ENCODE measurements at regions not wholly inside any gene's neighbourhood (a gene's known extent, or its start where the extent isn't known, plus 50 kb on each side); places are given as distances from the start of the nearest gene placed in this dataset.

- no peak for DNase-seq (ENCODE audit: low spot score)
Observed at GRCh38 chr20:58113716-58114115, 114.7 kb downstream of the ANKRD60 start.

More at GRCh38 chr20:58113716-58114115, 114.7 kb downstream of the ANKRD60 start:
- Histone ChIP-seq H3K27me3 (ENCODE audit: insufficient read depth) (no peaks in the 10 kb centered on the region), H3K4me3 (no peak overlapping the region), H2AFZ (peak overlapping the region; percentile 10; the same call in 1 of the 2 replicates), H3K4me1 (ENCODE audit: insufficient read depth) (no peaks in the 10 kb centered on the region), H4K20me1 (replicated peaks; ENCODE audit: insufficient read depth) (no peaks in the 10 kb centered on the region), H3K4me2 (no peak overlapping the region), H3K27ac (ENCODE audit: low read depth) (no peak overlapping the region), H3K9me2 (ENCODE audit: insufficient read depth) (no peaks in the 10 kb centered on the region), H3F3A (replicated peaks; ENCODE audit: low read depth) (no peaks in the 10 kb centered on the region), H3K79me2 (replicated peaks; ENCODE audit: insufficient read depth) (no peaks in the 10 kb centered on the region), H3K36me3 (ENCODE audit: insufficient read depth) (no peaks in the 10 kb centered on the region)
- Mint-ChIP-seq H3K36me3 (ENCODE audit: low read depth) (no peaks in the 10 kb centered on the region), H3K27ac (no peak overlapping the region), H3K4me3 (no peak overlapping the region), H3K9me3 (no peaks in the 10 kb centered on the region; the same call in 2 of the 3 replicates), H3K4me1 (no peaks in the 10 kb centered on the region), H3K27me3 (ENCODE audit: insufficient read depth, low read depth, poor library complexity) (peaks cover 2% of the 10 kb centered on the region)
- TF ChIP-seq NANOG (IDR thresholded peaks at IDR 0.05; ENCODE audit: borderline replicate concordance) (no peak), ZNF331 (CRISPR knock-in tag; IDR thresholded peaks at IDR 0.05; ENCODE audit: low read depth) (no peak), POLR2AphosphoS5 (IDR thresholded peaks at IDR 0.05; ENCODE audit: low read depth) (no peak), STAT1 (IDR thresholded peaks at IDR 0.05; ENCODE audit: unreplicated experiment) (no peak), ZNF114 (CRISPR knock-in tag; IDR thresholded peaks at IDR 0.05) (no peak), CREB1 (CRISPR knock-in tag; IDR thresholded peaks at IDR 0.05; ENCODE audit: low read depth) (no peak), REST (IDR thresholded peaks at IDR 0.05; ENCODE audit: unreplicated experiment) (no peak), JUNB (IDR thresholded peaks at IDR 0.05; ENCODE audit: unreplicated experiment) (no peak), EZH2 (IDR thresholded peaks at IDR 0.05; ENCODE audit: low read depth, unreplicated experiment) (no peak), CTCF (conservative IDR thresholded peaks at IDR 0.05; ENCODE audit: low read depth in 2 of 2) (no peak), ZNF462 (CRISPR knock-in tag; IDR thresholded peaks at IDR 0.05) (no peak), ETS1 (IDR thresholded peaks at IDR 0.05) (no peak), EZH2phosphoT487 (IDR thresholded peaks at IDR 0.05; ENCODE audit: unreplicated experiment) (no peak)
- no peak for ATAC-seq
